ENCODE measurements at regions not wholly inside any gene's neighbourhood (a gene's known extent, or its start where the extent isn't known, plus 50 kb on each side); places are given as distances from the start of the nearest gene placed in this dataset.

GRCh38 chr13:60798503-60798902, 401.5 kb downstream of the TDRD3 start:
- Mint-ChIP-seq H3K36me3 (ENCODE audit: insufficient read depth) (no peaks in the 10 kb centered on the region), H3K27me3 (no peaks in the 10 kb centered on the region), H3K4me1 (ENCODE audit: low read depth) (peaks cover 4% of the 10 kb centered on the region), H3K9me3 (ENCODE audit: low read depth) (peaks cover 5% of the 10 kb centered on the region), H3K4me3 (ENCODE audit: low read depth) (no peak overlapping the region), H3K27ac (no peak overlapping the region)
- no peak for DNase-seq (ENCODE audit: low spot score, unreplicated experiment)
- TF ChIP-seq, protein P1, sequence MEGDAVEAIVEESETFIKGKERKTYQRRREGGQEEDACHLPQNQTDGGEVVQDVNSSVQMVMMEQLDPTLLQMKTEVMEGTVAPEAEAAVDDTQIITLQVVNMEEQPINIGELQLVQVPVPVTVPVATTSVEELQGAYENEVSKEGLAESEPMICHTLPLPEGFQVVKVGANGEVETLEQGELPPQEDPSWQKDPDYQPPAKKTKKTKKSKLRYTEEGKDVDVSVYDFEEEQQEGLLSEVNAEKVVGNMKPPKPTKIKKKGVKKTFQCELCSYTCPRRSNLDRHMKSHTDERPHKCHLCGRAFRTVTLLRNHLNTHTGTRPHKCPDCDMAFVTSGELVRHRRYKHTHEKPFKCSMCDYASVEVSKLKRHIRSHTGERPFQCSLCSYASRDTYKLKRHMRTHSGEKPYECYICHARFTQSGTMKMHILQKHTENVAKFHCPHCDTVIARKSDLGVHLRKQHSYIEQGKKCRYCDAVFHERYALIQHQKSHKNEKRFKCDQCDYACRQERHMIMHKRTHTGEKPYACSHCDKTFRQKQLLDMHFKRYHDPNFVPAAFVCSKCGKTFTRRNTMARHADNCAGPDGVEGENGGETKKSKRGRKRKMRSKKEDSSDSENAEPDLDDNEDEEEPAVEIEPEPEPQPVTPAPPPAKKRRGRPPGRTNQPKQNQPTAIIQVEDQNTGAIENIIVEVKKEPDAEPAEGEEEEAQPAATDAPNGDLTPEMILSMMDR (IDR thresholded peaks at IDR 0.05; ENCODE audit: unreplicated experiment): no peak

- Mint-ChIP-seq H3K4me1 (ENCODE audit: low read depth) (peaks cover 8% of the 10 kb centered on the region), H3K27me3 (no peaks in the 10 kb centered on the region), H3K27ac (no peak overlapping the region), H3K9me3 (ENCODE audit: low read depth) (no peaks in the 10 kb centered on the region), H3K4me3 (ENCODE audit: low read depth) (no peak overlapping the region), H3K36me3 (ENCODE audit: insufficient read depth) (no peaks in the 10 kb centered on the region)
- TF ChIP-seq, protein P1 (IDR thresholded peaks at IDR 0.05; ENCODE audit: unreplicated experiment): no peak
- DNase-seq (ENCODE audit: low spot score, unreplicated experiment): no peak
These were observed 400.1 kb downstream of the TDRD3 start for GRCh38 chr13:60797112-60797511.

GRCh38 chr13:60794751-60795150, 397.7 kb downstream of the TDRD3 start:
- no peak overlapping the region for H3K4me3 Mint-ChIP-seq (ENCODE audit: low read depth)
- no peak overlapping the region for H3K27ac Mint-ChIP-seq

GRCh38 chr13:60790620-60791019, 393.6 kb downstream of the TDRD3 start:
- no peaks in the 10 kb centered on the region for H3K27me3 Mint-ChIP-seq
- TF ChIP-seq, protein P1 (IDR thresholded peaks at IDR 0.05; ENCODE audit: unreplicated experiment): no peak
- no peak overlapping the region for H3K4me3 Mint-ChIP-seq (ENCODE audit: low read depth)
- H3K9me3 Mint-ChIP-seq (ENCODE audit: low read depth): no peaks in the 10 kb centered on the region
- no peak for DNase-seq (ENCODE audit: low spot score, unreplicated experiment)
- no peaks in the 10 kb centered on the region for H3K36me3 Mint-ChIP-seq (ENCODE audit: insufficient read depth)
- no peak overlapping the region for H3K27ac Mint-ChIP-seq
- peaks cover 8% of the 10 kb centered on the region for H3K4me1 Mint-ChIP-seq (ENCODE audit: low read depth)

More at GRCh38 chr13:60794751-60795150, 397.7 kb downstream of the TDRD3 start:
- TF ChIP-seq, protein P1 (IDR thresholded peaks at IDR 0.05; ENCODE audit: unreplicated experiment): no peak
- no peaks in the 10 kb centered on the region for H3K27me3 Mint-ChIP-seq
- H3K9me3 Mint-ChIP-seq (ENCODE audit: low read depth): no peaks in the 10 kb centered on the region
- DNase-seq (ENCODE audit: low spot score, unreplicated experiment): no peak
- H3K36me3 Mint-ChIP-seq (ENCODE audit: insufficient read depth): no peaks in the 10 kb centered on the region
- peaks cover 8% of the 10 kb centered on the region for H3K4me1 Mint-ChIP-seq (ENCODE audit: low read depth)

DNA sequence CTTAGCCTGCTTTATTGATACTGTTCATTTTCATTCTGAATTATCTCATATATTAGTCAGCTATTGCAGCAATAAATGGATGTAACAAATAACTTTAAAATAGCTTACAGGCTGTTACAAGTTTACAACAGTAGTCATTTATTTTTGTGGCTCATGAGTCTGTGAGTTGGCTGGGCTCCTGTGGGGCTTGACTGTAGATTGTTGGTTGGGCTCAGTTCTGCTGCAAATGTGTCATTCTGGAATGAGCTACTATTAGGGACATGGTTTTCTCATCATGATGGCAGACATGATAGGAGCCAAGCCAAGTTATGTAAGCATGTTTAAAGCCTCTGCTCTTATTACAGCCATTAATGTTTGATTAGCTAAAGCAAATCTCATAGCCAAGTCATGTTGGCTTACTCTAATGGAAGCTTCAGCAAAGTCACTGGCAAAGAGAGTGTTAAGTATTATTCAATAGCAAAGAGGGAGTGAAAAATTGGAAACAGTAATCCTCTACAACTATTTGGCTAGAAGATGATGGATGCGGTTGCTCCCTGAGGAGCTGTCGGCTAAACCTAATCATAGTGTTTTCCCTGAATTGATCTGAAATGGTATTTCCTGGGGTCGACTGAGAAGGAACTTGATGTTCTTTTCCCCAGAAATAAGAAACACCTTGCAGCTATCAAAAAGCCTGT, 391.3 kb downstream of the TDRD3 start:
- TF ChIP-seq, protein P1 (IDR thresholded peaks at IDR 0.05; ENCODE audit: unreplicated experiment): no peak
- Mint-ChIP-seq H3K4me3 (ENCODE audit: low read depth) (no peak overlapping the region), H3K27ac (no peak overlapping the region), H3K9me3 (ENCODE audit: low read depth) (no peaks in the 10 kb centered on the region), H3K4me1 (ENCODE audit: low read depth) (peaks cover 1% of the 10 kb centered on the region), H3K27me3 (no peaks in the 10 kb centered on the region), H3K36me3 (ENCODE audit: insufficient read depth) (no peaks in the 10 kb centered on the region)
- no peak for DNase-seq (ENCODE audit: low spot score, unreplicated experiment)

Measured in progenitor cell of endocrine pancreas (in vitro differentiated cells).